Suprapubic skin (tissue), 4 donors: ENCODE measurements at regions not wholly inside any gene's neighbourhood (a gene's known extent, or its start where the extent isn't known, plus 50 kb on each side); places are given as distances from the start of the nearest gene placed in this dataset.

Experiments used
- DNase-seq, 2 donors: peaks; one replicate each; pipeline ENCODE4 v3.0.0-alpha.2; 2019; ENCODE audit warnings: low spot score in 2 of 2
- H3K27ac ChIP-seq: fragments of 200-600 bp; sonication (generic); one replicate; pipeline ENCODE4 v1.5.1; 2019
- H3K27me3 ChIP-seq: fragments of 200-600 bp; sonication (generic); one replicate; pipeline ENCODE4 v1.5.1; 2019
- H3K36me3 ChIP-seq: fragments of 200-600 bp; sonication (generic); one replicate; pipeline ENCODE4 v1.5.1; 2019
- H3K4me1 ChIP-seq: fragments of 200-600 bp; sonication (generic); one replicate; pipeline ENCODE4 v1.5.1; 2019
- H3K4me3 ChIP-seq: fragments of 200-600 bp; sonication (generic); one replicate; pipeline ENCODE4 v1.5.1; 2019; ENCODE audit warnings: mild to moderate bottlenecking
- H3K9me3 ChIP-seq: fragments of 200-600 bp; sonication (generic); one replicate; pipeline ENCODE4 v1.5.1; 2019
- EP300 ChIP-seq: sonication (generic); formaldehyde crosslinking; IDR thresholded peaks from one replicate; pipeline ENCODE4 v1.6.1; 2017; ENCODE audit warnings: antibody characterized with exemption
- POLR2A ChIP-seq, 2 donors: fragments of 450-650 bp; IDR thresholded peaks; one replicate each; pipeline ENCODE4 v1.6.1; 2017; ENCODE audit warnings: antibody characterized with exemption in 2 of 2, mild to moderate bottlenecking in 2 of 2, moderate library complexity in 2 of 2
- POLR2AphosphoS5 ChIP-seq, 3 donors: sonication (generic); formaldehyde crosslinking; IDR thresholded peaks; one replicate each; pipeline ENCODE4 v1.6.1; 2017; ENCODE audit warnings: antibody characterized with exemption in 3 of 3
- WGBS: methylation state at CpG from one replicate; pipeline ENCODE4 v1.1.5; 2018; 5-methylcytosine and 5-hydroxymethylcytosine counted together
- TF ChIP-seq, protein P1 (sequence below), 2 donors: fragments of 200-600 bp in 1 of 2; fragments of 450-650 bp in 1 of 2; sonication (generic) in 1 of 2; IDR thresholded peaks; one replicate each; pipeline ENCODE4 v1.5.1; 2016 to 2019; ENCODE audit warnings: antibody characterized with exemption in 2 of 2, mild to moderate bottlenecking in 1 of 2, moderate library complexity in 1 of 2

DNA sequence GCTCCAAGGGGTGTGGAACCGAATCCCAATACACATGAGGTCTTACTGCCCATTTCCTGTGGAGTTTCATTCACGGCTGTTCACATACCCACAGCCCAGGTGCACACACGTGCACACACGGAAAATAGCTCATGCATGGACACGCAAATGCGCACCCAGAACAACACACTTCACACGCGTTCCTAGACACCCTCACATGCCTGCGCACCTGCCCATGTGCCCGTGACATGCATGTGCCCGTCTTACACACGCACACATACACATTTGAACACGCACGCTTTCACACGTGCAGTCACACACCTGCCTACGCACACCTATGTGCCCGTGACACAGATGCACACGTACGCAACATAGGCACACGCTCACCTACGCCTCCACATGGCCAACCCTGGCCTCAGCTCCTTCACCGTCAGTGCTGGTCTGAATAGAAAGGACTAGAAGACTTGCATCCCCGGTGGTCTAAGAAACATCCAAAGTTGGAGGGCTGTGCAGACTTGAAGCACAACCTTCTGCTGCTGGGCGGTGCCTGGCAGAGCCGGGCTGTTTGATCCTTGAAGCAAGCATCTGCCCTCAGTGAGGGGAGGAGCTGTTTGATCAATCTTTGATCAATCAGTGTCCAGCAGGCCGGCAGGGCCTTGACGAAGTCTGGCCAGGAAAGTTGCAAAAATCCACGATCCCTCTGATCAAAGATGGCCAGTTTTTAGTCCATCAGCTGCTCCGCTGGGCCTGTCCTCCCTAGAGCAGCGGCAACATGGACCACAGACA, 164.7 kb downstream of the OLFM1 start:
- Histone ChIP-seq H3K4me1 (peaks cover 11% of the 10 kb centered on the region), H3K4me3 (no peak overlapping the region), H3K9me3 (no peaks in the 10 kb centered on the region), H3K27me3 (peaks cover 70% of the 10 kb centered on the region), H3K27ac (no peak overlapping the region), H3K36me3 (no peaks in the 10 kb centered on the region)
- 85% methylated on average over 26 of the region's 30 CpGs for WGBS
- no peak for TF ChIP-seq POLR2A (IDR thresholded peaks at IDR 0.05)
- TF ChIP-seq, protein P1, sequence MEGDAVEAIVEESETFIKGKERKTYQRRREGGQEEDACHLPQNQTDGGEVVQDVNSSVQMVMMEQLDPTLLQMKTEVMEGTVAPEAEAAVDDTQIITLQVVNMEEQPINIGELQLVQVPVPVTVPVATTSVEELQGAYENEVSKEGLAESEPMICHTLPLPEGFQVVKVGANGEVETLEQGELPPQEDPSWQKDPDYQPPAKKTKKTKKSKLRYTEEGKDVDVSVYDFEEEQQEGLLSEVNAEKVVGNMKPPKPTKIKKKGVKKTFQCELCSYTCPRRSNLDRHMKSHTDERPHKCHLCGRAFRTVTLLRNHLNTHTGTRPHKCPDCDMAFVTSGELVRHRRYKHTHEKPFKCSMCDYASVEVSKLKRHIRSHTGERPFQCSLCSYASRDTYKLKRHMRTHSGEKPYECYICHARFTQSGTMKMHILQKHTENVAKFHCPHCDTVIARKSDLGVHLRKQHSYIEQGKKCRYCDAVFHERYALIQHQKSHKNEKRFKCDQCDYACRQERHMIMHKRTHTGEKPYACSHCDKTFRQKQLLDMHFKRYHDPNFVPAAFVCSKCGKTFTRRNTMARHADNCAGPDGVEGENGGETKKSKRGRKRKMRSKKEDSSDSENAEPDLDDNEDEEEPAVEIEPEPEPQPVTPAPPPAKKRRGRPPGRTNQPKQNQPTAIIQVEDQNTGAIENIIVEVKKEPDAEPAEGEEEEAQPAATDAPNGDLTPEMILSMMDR (IDR thresholded peaks at IDR 0.05): no peak
- TF ChIP-seq EP300: no peak
- no peak for TF ChIP-seq POLR2AphosphoS5 (IDR thresholded peaks at IDR 0.05)
- no peak for DNase-seq

DNA sequence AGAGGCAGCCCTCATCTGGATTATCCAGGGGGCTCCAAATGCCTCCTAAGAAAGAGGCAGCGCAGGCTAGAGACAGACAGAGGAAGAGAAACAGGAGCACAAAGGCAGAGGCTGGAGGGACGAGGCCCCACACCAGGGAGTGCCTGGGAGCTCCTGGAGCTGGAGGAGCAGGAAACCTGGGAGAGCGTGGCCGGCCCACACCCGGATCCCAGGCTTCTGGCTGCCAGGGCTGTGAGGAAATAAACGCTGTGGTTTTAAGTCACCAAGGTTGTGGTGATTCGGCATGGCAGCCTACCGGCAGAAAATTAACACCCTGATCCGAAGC, 165.5 kb downstream of the OLFM1 start:
- peaks cover 8% of the 10 kb centered on the region for H3K4me1 ChIP-seq
- no peaks in the 10 kb centered on the region for H3K9me3 ChIP-seq
- no peak for TF ChIP-seq POLR2A (IDR thresholded peaks at IDR 0.05)
- no peak for TF ChIP-seq POLR2AphosphoS5 (IDR thresholded peaks at IDR 0.05)
- TF ChIP-seq, protein P1 (IDR thresholded peaks at IDR 0.05): no peak
- TF ChIP-seq EP300: no peak
- WGBS: 45% methylated on average over 9 of the region's 9 CpGs
- H3K27me3 ChIP-seq: peaks cover 69% of the 10 kb centered on the region
- H3K27ac ChIP-seq: no peak overlapping the region
- no peaks in the 10 kb centered on the region for H3K36me3 ChIP-seq
- DNase-seq: no peak
- no peak overlapping the region for H3K4me3 ChIP-seq

DNA sequence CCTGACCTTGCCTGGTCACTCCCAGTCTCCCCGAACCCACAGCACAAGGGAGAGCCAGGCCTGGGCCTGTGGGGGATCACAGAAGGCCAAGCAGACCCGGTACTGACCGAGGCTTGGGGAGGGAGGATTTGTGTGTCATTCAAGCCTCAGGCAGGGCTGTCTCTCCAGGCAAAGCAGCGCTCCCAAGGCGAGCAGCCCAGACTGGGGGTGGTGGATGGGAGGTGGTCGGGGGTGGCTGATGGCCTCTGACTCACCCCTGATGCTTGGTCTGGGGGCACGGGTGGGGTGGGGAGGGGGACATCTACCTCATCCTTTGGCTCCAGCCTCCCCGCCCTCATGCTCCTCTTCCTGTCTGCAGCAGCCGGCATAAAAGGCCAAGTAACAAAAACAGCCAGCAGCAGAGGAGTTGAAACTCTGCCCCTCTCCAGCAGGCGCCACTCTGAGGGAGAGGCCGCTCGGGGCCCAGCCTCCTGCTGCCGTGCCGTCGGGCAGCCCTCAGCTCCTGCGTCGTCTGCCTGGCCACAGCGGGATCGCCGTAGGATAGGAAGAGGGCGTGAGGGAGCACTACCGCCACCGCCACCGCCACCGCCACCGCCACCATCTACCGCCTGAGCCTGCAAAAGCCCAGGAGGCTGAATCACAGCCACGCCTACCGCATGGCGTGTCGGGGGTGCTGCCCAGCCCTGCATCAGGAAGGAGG, 166.0 kb downstream of the OLFM1 start:
- WGBS: 26% methylated on average over 10 of the region's 31 CpGs
- no peak for DNase-seq
- TF ChIP-seq POLR2A (IDR thresholded peaks at IDR 0.05): no peak
- TF ChIP-seq POLR2AphosphoS5 (IDR thresholded peaks at IDR 0.05): no peak
- TF ChIP-seq EP300: no peak
- TF ChIP-seq, protein P1 (IDR thresholded peaks at IDR 0.05): no peak
- Histone ChIP-seq H3K27me3 (peaks cover 64% of the 10 kb centered on the region), H3K4me3 (no peak overlapping the region), H3K36me3 (no peaks in the 10 kb centered on the region), H3K27ac (no peak overlapping the region), H3K9me3 (no peaks in the 10 kb centered on the region), H3K4me1 (peaks cover 8% of the 10 kb centered on the region)

DNA sequence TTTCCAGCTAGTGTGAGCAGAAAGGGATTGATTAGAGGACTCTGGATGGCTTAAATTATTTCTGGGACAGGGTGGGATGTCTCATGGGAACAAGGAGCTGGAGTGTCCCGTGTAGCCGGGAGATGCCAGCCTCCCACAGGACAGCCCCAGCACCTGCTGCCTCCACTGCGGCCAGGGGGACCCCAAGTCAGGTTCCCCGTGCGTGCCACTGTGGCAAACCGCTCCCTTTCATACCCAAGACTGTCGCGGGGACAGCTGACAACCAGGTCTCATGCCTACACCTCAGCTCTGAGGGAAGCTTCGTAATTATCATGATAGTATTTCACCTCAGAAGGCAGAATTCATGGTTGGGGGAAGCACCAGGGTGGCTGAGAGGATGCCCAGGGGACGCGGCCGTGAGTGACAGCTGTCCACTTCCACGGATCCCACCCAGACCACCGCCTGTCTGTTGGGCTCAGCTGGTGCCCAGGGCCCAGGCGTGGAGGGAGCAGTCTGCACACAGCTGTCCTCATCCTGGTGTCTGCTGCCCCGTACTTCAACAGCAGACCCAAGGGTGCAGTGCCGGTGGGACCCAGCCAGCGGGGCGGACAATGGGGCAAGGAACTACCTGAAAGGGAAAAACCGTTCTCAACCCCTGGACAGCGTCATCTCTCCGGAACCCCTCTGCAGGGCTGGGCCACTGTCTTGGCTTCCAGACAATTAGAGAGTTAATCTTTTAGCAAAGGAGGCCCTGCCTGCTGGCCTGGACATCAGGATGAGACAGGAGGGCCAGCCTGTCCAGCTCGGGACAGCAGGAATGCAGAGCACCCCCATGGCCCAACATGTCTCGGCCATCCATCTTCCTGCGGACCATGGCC, 166.9 kb downstream of the OLFM1 start:
- Histone ChIP-seq H3K9me3 (no peaks in the 10 kb centered on the region), H3K4me1 (peaks cover 8% of the 10 kb centered on the region), H3K4me3 (no peak overlapping the region), H3K27me3 (peaks cover 58% of the 10 kb centered on the region), H3K27ac (no peak overlapping the region), H3K36me3 (no peaks in the 10 kb centered on the region)
- DNase-seq: no peak
- TF ChIP-seq EP300: no peak
- TF ChIP-seq POLR2AphosphoS5 (IDR thresholded peaks at IDR 0.05): no peak
- no peak for TF ChIP-seq POLR2A (IDR thresholded peaks at IDR 0.05)
- 80% methylated on average over 2 of the region's 25 CpGs for WGBS

DNA sequence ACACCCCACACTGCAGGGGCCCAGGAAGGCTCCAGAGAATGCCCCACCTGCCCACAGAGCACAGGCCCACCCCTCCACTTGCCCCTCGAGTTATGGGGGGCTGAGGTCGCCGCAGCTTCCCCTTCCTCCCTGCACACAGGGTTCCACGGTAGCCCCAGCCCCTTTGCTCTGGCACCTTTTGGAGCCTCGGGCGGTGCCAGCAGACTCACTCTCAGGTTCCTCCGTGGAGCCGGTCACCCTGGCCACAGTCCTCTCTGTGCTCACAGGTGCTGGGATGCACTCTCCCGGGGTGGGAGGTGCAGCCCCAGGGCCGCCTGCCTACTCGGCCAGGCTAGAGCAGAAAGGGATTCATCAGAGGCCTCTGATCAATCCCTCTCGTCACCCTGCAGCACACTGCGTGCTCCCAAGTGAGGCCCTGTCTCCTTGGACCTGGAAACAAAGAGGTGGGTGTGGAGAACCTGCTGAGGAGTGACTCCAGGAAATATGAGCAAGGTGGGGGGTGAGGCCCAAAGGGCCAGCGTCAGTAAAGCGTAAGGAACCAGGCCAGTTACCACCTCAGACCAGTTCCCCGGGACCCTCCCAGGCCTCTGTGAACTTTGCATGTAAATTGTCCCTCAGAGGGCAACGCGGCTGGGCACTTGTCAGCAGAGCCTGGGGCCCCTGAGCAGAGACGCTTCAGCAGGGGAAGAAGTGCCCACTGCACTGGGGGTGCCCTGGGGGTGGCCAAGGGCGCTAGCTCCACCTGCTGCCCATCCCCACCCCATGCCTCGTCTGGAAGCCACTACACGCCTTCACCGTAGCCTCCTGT, 167.8 kb downstream of the OLFM1 start:
- no peaks in the 10 kb centered on the region for H3K9me3 ChIP-seq
- no peak for DNase-seq
- H3K36me3 ChIP-seq: no peaks in the 10 kb centered on the region
- no peak for TF ChIP-seq POLR2A (IDR thresholded peaks at IDR 0.05)
- peaks cover 8% of the 10 kb centered on the region for H3K4me1 ChIP-seq
- 53% methylated on average over 5 of the region's 23 CpGs for WGBS
- H3K27ac ChIP-seq: no peak overlapping the region
- H3K4me3 ChIP-seq: no peak overlapping the region
- H3K27me3 ChIP-seq: peaks cover 63% of the 10 kb centered on the region
